Colonic mucosa (tissue), 4 donors: ENCODE measurements at regions not wholly inside any gene's neighbourhood (a gene's known extent, or its start where the extent isn't known, plus 50 kb on each side); places are given as distances from the start of the nearest gene placed in this dataset.

Experiments
- DNase-seq: peaks from one replicate; pipeline ENCODE4 v3.0.0-alpha.2; 2020
- H3K27ac ChIP-seq: fragments of 200-600 bp; one replicate; pipeline ENCODE4 v1.8.0; 2021
- H3K27me3 ChIP-seq: fragments of 200-600 bp; one replicate; pipeline ENCODE4 v1.8.0; 2021
- H3K36me3 ChIP-seq: fragments of 200-600 bp; one replicate; pipeline ENCODE4 v1.8.0; 2021
- H3K4me1 ChIP-seq: fragments of 200-600 bp; one replicate; pipeline ENCODE4 v1.8.0; 2021; ENCODE audit warnings: mild to moderate bottlenecking
- H3K4me3 ChIP-seq: fragments of 200-600 bp; one replicate; pipeline ENCODE4 v1.8.0; 2021
- H3K9ac ChIP-seq, 2 donors: one replicate each; pipeline ENCODE4 v1.7.0; 2013; ENCODE audit warnings: control low read depth in 2 of 2, low read depth in 2 of 2, low read length in 2 of 2
- H3K9me3 ChIP-seq: fragments of 200-600 bp; one replicate; pipeline ENCODE4 v1.8.0; 2021
- CTCF ChIP-seq: fragments of 200-600 bp; IDR thresholded peaks from one replicate; pipeline ENCODE4 v1.8.0; 2022; ENCODE audit warnings: antibody characterized with exemption, mild to moderate bottlenecking
- intact Hi-C: fragments of 100-400 bp; cut with DNase I; formaldehyde crosslinking; loops from one replicate; pipeline ENCODE4 v1.14.1; 2022
- donor health status: healthy.
- donor health status: DM: no; HTN: no; CAD: no.
- donor health status: DM: no; HTN: no; CAD: no.

GRCh38 chr10:128979405-128979804 lies 487.6 kb upstream of the MGMT start:
- Histone ChIP-seq H3K9me3 (no peaks in the 10 kb centered on the region), H3K4me1 (no peaks in the 10 kb centered on the region), H3K9ac (no peak overlapping the region), H3K27me3 (no peaks in the 10 kb centered on the region), H3K36me3 (no peaks in the 10 kb centered on the region), H3K4me3 (no peak overlapping the region), H3K27ac (no peak overlapping the region)
- no peak for TF ChIP-seq CTCF
- intact Hi-C loops = no loop called here
- DNase-seq = no peak

- Histone ChIP-seq H3K27me3 (no peaks in the 10 kb centered on the region), H3K9me3 (no peaks in the 10 kb centered on the region), H3K36me3 (no peaks in the 10 kb centered on the region), H3K4me3 (no peak overlapping the region), H3K4me1 (no peaks in the 10 kb centered on the region), H3K27ac (no peak overlapping the region), H3K9ac (no peak overlapping the region)
- intact Hi-C loops = no loop called here
- TF ChIP-seq CTCF = no peak
- no peak for DNase-seq
These were observed 485.8 kb upstream of the MGMT start for GRCh38 chr10:128981251-128981650.

GRCh38 chr10:128981881-128982615 lies 485.0 kb upstream of the MGMT start:
- Histone ChIP-seq H3K4me3 (no peak overlapping the region), H3K9ac (no peak overlapping the region), H3K27me3 (no peaks in the 10 kb centered on the region), H3K36me3 (no peaks in the 10 kb centered on the region), H3K4me1 (no peaks in the 10 kb centered on the region), H3K27ac (no peak overlapping the region), H3K9me3 (no peaks in the 10 kb centered on the region)
- intact Hi-C loops = no loop called here
- no peak for TF ChIP-seq CTCF
- no peak for DNase-seq

- DNase-seq = no peak
- intact Hi-C loops = no loop called here
- Histone ChIP-seq H3K27me3 (no peaks in the 10 kb centered on the region), H3K4me3 (no peak overlapping the region), H3K36me3 (no peaks in the 10 kb centered on the region), H3K9ac (no peak overlapping the region), H3K27ac (no peak overlapping the region), H3K4me1 (no peaks in the 10 kb centered on the region), H3K9me3 (no peaks in the 10 kb centered on the region)
- TF ChIP-seq CTCF = no peak
These were observed 484.5 kb upstream of the MGMT start for GRCh38 chr10:128982616-128982915.

- Histone ChIP-seq H3K4me1 (no peaks in the 10 kb centered on the region), H3K9ac (no peak overlapping the region), H3K36me3 (no peaks in the 10 kb centered on the region), H3K4me3 (no peak overlapping the region), H3K27me3 (no peaks in the 10 kb centered on the region), H3K27ac (no peak overlapping the region), H3K9me3 (no peaks in the 10 kb centered on the region)
- TF ChIP-seq CTCF = no peak
- no peak for DNase-seq
- intact Hi-C loops = no loop called here
These were observed 482.0 kb upstream of the MGMT start for GRCh38 chr10:128985036-128985435.
